ENCODE measurements at regions not wholly inside any gene's neighbourhood (a gene's known extent, or its start where the extent isn't known, plus 50 kb on each side); places are given as distances from the start of the nearest gene placed in this dataset.

DNA sequence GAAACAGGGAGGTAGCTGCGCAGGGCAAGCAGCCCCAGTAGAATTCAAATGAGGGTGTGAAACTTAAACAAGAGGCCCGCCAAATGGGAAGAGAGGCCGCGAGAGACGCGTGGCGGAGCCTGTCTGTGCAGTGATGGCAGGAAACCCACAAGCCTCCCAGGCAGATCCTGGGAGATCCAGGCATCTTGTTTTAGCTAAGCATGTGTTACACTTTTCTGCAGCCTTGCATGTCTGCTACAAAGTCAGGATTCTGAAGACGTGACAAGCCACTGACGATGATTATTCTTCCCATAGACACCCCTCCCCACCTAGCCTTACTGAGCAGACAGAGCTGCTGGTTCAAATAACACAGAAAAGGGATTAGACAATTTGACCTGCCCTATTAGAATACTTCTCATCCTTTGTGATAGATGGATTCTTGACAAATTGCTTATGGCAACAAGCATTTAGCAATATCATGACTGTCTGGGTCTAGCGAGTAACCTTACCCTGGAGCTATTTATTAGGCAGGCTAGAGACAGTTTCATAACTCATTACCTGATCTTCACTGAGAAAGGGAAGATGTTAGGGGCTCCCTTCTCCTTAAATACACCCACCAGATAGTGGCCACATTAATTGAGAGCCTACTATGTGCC, 185.2 kb upstream of the IRS2 start (continued):
- TF ChIP-seq USF1 (IDR thresholded peaks at IDR 0.05; ENCODE audit: borderline replicate concordance, low read depth) = no peak
- TF ChIP-seq GABPA (IDR thresholded peaks at IDR 0.05; ENCODE audit: low read depth) = no peak
- no peak for TF ChIP-seq YY1 (IDR thresholded peaks at IDR 0.05; ENCODE audit: low read depth)
- TF ChIP-seq SMC3 (IDR thresholded peaks at IDR 0.05; ENCODE audit: low read depth, low read length) = no peak
- TF ChIP-seq RAD21 (IDR thresholded peaks at IDR 0.05; ENCODE audit: low read length) = no peak
- TF ChIP-seq TCF12 (IDR thresholded peaks at IDR 0.05) = no peak

GRCh38 chr13:109971006-109971405, 184.6 kb upstream of the IRS2 start:
- POLR2A ChIA-PET = no interaction called here
- H3K27ac ChIP-seq (ENCODE audit: low read depth in 2 of 2, low read length in 1 of 2) = no peak overlapping the region

More at GRCh38 chr13:109971006-109971405, 184.6 kb upstream of the IRS2 start:
- Histone ChIP-seq H3F3A (replicated peaks; ENCODE audit: insufficient read depth) (no peaks in the 10 kb centered on the region), H3K4me1 (ENCODE audit: control insufficient read depth in 1 of 2, insufficient read depth in 2 of 2, low read depth in 1 of 2, low read length in 1 of 2) (no peaks in the 10 kb centered on the region), H3K9me2 (no peaks in the 10 kb centered on the region), H3K27me3 (ENCODE audit: insufficient read depth) (no peaks in the 10 kb centered on the region), H3K36me3 (replicated peaks in 1 of 2; ENCODE audit: control insufficient read depth in 1 of 2, insufficient read depth in 2 of 2, low read length in 1 of 2) (no peaks in the 10 kb centered on the region), H2AFZ (ENCODE audit: low read depth) (no peak overlapping the region), H3K4me3 (ENCODE audit: low read depth in 2 of 2, low read length in 1 of 2) (no peak overlapping the region), H3K9ac (no peak overlapping the region), H3K9me3 (no peaks in the 10 kb centered on the region), H3K4me2 (no peak overlapping the region), H3K79me2 (ENCODE audit: insufficient read depth) (no peaks in the 10 kb centered on the region), H4K20me1 (ENCODE audit: insufficient read depth) (no peaks in the 10 kb centered on the region)
- no peak for TF ChIP-seq POLR2AphosphoS5 (IDR thresholded peaks at IDR 0.05; ENCODE audit: low read depth, low read length)
- TF ChIP-seq, protein P1, sequence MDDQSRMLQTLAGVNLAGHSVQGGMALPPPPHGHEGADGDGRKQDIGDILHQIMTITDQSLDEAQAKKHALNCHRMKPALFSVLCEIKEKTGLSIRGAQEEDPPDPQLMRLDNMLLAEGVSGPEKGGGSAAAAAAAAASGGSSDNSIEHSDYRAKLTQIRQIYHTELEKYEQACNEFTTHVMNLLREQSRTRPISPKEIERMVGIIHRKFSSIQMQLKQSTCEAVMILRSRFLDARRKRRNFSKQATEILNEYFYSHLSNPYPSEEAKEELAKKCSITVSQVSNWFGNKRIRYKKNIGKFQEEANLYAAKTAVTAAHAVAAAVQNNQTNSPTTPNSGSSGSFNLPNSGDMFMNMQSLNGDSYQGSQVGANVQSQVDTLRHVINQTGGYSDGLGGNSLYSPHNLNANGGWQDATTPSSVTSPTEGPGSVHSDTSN (IDR thresholded peaks at IDR 0.05) = no peak
- no peak for TF ChIP-seq NRF1 (IDR thresholded peaks at IDR 0.05; ENCODE audit: low read depth, low read length)
- TF ChIP-seq MXI1 (IDR thresholded peaks at IDR 0.05; ENCODE audit: low read depth, low read length) = no peak
- no peak for TF ChIP-seq RXRA (IDR thresholded peaks at IDR 0.05; ENCODE audit: borderline replicate concordance, low read depth)
- TF ChIP-seq TCF12 (IDR thresholded peaks at IDR 0.05) = no peak
- TF ChIP-seq, protein P2, sequence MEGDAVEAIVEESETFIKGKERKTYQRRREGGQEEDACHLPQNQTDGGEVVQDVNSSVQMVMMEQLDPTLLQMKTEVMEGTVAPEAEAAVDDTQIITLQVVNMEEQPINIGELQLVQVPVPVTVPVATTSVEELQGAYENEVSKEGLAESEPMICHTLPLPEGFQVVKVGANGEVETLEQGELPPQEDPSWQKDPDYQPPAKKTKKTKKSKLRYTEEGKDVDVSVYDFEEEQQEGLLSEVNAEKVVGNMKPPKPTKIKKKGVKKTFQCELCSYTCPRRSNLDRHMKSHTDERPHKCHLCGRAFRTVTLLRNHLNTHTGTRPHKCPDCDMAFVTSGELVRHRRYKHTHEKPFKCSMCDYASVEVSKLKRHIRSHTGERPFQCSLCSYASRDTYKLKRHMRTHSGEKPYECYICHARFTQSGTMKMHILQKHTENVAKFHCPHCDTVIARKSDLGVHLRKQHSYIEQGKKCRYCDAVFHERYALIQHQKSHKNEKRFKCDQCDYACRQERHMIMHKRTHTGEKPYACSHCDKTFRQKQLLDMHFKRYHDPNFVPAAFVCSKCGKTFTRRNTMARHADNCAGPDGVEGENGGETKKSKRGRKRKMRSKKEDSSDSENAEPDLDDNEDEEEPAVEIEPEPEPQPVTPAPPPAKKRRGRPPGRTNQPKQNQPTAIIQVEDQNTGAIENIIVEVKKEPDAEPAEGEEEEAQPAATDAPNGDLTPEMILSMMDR (IDR thresholded peaks at IDR 0.05) = no peak
- TF ChIP-seq CHD2 (IDR thresholded peaks at IDR 0.05; ENCODE audit: low read length, partially characterized antibody) = no peak
- no peak for TF ChIP-seq JUND (IDR thresholded peaks at IDR 0.05)
- no peak for TF ChIP-seq YY1 (IDR thresholded peaks at IDR 0.05; ENCODE audit: low read depth)
- TF ChIP-seq, protein P3, sequence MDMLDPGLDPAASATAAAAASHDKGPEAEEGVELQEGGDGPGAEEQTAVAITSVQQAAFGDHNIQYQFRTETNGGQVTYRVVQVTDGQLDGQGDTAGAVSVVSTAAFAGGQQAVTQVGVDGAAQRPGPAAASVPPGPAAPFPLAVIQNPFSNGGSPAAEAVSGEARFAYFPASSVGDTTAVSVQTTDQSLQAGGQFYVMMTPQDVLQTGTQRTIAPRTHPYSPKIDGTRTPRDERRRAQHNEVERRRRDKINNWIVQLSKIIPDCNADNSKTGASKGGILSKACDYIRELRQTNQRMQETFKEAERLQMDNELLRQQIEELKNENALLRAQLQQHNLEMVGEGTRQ (IDR thresholded peaks at IDR 0.05; ENCODE audit: borderline replicate concordance, low read depth, low read length) = no peak
- WGBS (ENCODE audit: low lambda C conversion rate) = 61% methylated on average over 7 of the region's 7 CpGs
- CTCF ChIA-PET = no interaction called here
- no peak for DNase-seq
